HG03039 (cell line): ENCODE measurements at regions not wholly inside any gene's neighbourhood (a gene's known extent, or its start where the extent isn't known, plus 50 kb on each side); places are given as distances from the start of the nearest gene placed in this dataset.

Experiments
- ATAC-seq: cut with Tn5 transposase; IDR thresholded peaks from one replicate; pipeline ENCODE4 v1.9.1; 2021; ENCODE audit warnings: mild to moderate bottlenecking, moderate library complexity; ENCODE audit not compliant: unreplicated experiment

- ATAC-seq, result no peak
Measured at GRCh38 chr1:209455661-209456358, 127.7 kb upstream of the CAMK1G start.

- no peak for ATAC-seq
Measured at GRCh38 chr1:209456878-209457277, 126.6 kb upstream of the CAMK1G start.

GRCh38 chr1:209457401-209458125 is 126.0 kb upstream of the CAMK1G start:
- ATAC-seq, result no peak

- no peak for ATAC-seq
Measured at GRCh38 chr1:209458921-209459320, 124.6 kb upstream of the CAMK1G start.

- ATAC-seq, result no peak
Measured at GRCh38 chr1:209461168-209461567, 122.3 kb upstream of the CAMK1G start.

- ATAC-seq, result no peak
Measured at GRCh38 chr1:209462433-209462832, 121.1 kb upstream of the CAMK1G start.

- ATAC-seq, result no peak
Measured at GRCh38 chr1:209463441-209463840, 120.1 kb upstream of the CAMK1G start.

GRCh38 chr1:209473025-209473424 is 110.5 kb upstream of the CAMK1G start:
- ATAC-seq, result no peak

GRCh38 chr1:209480345-209480744 is 103.2 kb upstream of the CAMK1G start:
- ATAC-seq, result no peak

- ATAC-seq, result no peak
Measured at GRCh38 chr1:209483691-209484090, 99.8 kb upstream of the CAMK1G start.

GRCh38 chr1:209484429-209484828 is 99.1 kb upstream of the CAMK1G start:
- ATAC-seq, result no peak

- no peak for ATAC-seq
Measured at GRCh38 chr1:209485167-209485566, 98.3 kb upstream of the CAMK1G start.

GRCh38 chr1:209485751-209486150 is 97.8 kb upstream of the CAMK1G start:
- ATAC-seq, result no peak

GRCh38 chr1:209486861-209487593 is 96.5 kb upstream of the CAMK1G start:
- ATAC-seq, result no peak

GRCh38 chr1:209490013-209490412 is 93.5 kb upstream of the CAMK1G start:
- ATAC-seq, result no peak

GRCh38 chr1:209491031-209491430 is 92.5 kb upstream of the CAMK1G start:
- no peak for ATAC-seq

- no peak for ATAC-seq
Measured at GRCh38 chr1:209491496-209491895, 92.0 kb upstream of the CAMK1G start.

GRCh38 chr1:209491897-209492296 is 91.6 kb upstream of the CAMK1G start:
- ATAC-seq, result no peak

- no peak for ATAC-seq
Measured at GRCh38 chr1:209493559-209493958, 90.0 kb upstream of the CAMK1G start.

GRCh38 chr1:209497729-209498128 is 85.8 kb upstream of the CAMK1G start:
- no peak for ATAC-seq

- no peak for ATAC-seq
Measured at GRCh38 chr1:209500993-209501392, 82.5 kb upstream of the CAMK1G start.

GRCh38 chr1:209503196-209503595 is 80.3 kb upstream of the CAMK1G start:
- no peak for ATAC-seq
